Cerebellar cortex (tissue), 1 donor: ENCODE measurements at regions not wholly inside any gene's neighbourhood (a gene's known extent, or its start where the extent isn't known, plus 50 kb on each side); places are given as distances from the start of the nearest gene placed in this dataset.
"Not testable (repeated sequence)": the region's sequence is repeated elsewhere in the genome, so short reads cannot be mapped to it uniquely, and the experiment has no call there.

Source experiments
- DNase-seq: peaks from one replicate; pipeline ENCODE4 v3.0.0-alpha.2; 2015; ENCODE audit warnings: low spot score

DNA sequence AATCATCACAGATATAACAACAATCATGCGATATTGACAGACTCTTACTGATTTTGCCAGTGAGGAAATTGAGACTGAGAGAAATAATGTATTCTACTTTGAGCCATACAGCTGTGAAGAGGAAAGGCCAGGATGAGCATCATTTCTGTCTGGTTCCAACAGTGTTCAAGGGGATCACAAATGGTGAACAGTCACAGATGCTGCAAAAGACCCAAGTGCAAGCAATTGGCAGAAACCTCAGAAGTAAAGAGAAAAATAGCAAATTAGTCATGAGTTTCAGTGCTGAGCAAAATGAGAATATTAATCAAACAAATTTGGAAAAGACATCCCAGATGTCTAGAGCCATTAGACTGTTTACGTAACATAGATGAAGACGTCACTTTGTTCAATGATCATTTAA lies 114.1 kb downstream of the RAB38 start:
- DNase-seq: no peak

- DNase-seq: no peak
Observed at GRCh38 chr11:88059326-88059725, 115.9 kb downstream of the RAB38 start.

GRCh38 chr11:88051396-88051795 lies 123.8 kb downstream of the RAB38 start:
- no peak for DNase-seq

DNA sequence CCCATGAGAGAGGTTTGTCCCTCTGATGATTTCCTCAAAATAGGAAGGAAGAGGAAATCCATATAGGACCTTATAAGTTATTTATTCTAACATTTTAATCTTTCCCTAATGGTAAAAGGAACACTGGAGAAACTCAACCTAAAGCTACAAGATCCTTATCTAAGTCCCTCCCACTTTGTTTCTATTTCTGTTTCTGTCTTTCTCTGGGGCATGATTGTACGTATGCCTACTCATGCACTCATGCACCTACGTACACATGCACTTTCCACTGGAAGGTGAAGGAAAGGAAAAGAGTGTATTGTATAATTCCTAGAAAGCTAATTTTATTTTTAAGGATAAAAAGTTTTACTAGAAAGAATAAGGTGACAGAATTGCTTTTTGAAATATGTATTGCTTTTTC lies 125.0 kb downstream of the RAB38 start:
- no peak for DNase-seq

DNA sequence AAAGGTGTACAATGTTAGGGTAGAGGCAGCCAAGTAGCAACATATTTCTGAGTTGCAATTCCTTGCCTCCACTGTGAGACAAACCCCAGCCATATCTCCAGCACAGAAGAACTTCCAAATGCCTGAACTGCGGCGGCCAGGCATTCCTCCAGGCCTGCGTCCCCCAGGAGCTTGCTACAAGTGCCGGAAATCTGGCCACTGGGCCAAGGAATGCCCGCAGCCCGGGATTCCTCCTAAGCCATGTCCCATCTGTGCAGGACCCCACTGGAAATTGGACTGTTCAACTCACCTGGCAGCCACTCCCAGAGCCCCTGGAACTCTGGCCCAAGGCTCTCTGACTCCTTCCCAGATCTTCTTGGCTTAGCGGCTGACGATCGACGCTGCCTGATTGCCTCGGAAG lies 130.0 kb downstream of the RAB38 start:
- not testable (repeated sequence) for DNase-seq

DNA sequence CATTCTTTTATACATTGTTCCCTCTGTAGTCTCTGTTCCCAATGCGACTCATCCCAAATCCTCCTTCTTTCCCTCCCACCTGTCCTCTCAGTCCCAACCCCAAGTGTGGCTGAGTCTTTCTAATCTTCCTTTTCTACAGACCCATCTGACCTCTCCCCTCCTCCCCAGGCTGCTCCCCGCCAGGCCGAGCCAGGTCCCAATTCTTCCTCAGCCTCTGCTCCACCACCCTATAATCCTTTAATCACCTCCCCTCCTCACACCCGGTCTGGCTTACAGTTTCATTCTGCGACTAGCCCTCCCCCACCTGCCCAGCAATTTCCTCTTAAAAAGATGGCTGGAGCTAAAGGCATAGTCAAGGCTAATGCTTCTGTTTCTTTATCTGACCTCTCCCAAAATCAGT lies 130.6 kb downstream of the RAB38 start:
- DNase-seq: not testable (repeated sequence)

GRCh38 chr11:88043149-88043548 lies 132.1 kb downstream of the RAB38 start:
- no peak for DNase-seq

GRCh38 chr11:88042647-88043046 lies 132.6 kb downstream of the RAB38 start:
- no peak for DNase-seq

- peak; percentile 3 for DNase-seq
Observed at GRCh38 chr11:88042238-88042637, 133.0 kb downstream of the RAB38 start.

GRCh38 chr11:88041679-88042078 lies 133.6 kb downstream of the RAB38 start:
- no peak for DNase-seq

- no peak for DNase-seq
Observed at GRCh38 chr11:88040148-88040496, 135.1 kb downstream of the RAB38 start.

GRCh38 chr11:88039476-88040147 lies 135.6 kb downstream of the RAB38 start:
- no peak for DNase-seq

- DNase-seq: no peak
Observed at GRCh38 chr11:88038063-88038462, 137.2 kb downstream of the RAB38 start.

DNA sequence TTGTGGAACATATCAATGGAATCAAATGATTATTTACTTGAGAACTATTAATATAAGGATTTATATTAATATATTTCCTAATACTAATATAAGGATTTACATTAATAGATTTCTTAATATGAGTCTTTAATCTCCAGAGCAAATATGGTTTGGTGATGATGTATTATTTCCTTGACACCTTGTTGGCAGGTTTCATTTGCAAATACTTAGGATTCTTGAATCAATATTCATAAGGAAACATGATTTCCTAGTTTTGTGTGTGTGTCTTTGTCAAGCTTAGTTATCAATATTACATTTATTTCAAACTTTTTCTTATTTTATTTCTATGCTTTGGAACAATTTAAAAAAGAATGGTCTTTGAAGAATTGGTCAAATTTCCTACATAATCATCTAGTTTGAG lies 138.5 kb downstream of the RAB38 start:
- DNase-seq: no peak

- DNase-seq: no peak
Observed at GRCh38 chr11:88035271-88035670, 140.0 kb downstream of the RAB38 start.

DNA sequence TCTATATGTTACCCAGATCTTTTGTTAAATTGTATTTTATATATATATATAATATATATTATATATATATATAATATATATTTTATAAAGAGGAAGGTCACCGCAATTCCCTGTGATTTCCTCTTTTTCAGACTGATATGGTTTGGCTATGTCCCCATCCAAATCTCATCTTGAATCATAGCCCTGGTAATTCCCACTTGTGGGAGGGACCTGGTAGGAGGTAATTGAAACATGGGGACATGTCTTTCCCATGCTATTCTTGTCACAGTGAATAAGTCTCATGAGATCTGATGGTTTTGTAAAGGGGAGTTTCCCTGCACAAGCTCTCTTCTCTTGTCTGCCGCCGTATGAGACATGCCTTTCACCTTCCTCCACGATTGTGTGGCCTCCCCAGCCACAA lies 157.6 kb downstream of the RAB38 start:
- no peak for DNase-seq

DNA sequence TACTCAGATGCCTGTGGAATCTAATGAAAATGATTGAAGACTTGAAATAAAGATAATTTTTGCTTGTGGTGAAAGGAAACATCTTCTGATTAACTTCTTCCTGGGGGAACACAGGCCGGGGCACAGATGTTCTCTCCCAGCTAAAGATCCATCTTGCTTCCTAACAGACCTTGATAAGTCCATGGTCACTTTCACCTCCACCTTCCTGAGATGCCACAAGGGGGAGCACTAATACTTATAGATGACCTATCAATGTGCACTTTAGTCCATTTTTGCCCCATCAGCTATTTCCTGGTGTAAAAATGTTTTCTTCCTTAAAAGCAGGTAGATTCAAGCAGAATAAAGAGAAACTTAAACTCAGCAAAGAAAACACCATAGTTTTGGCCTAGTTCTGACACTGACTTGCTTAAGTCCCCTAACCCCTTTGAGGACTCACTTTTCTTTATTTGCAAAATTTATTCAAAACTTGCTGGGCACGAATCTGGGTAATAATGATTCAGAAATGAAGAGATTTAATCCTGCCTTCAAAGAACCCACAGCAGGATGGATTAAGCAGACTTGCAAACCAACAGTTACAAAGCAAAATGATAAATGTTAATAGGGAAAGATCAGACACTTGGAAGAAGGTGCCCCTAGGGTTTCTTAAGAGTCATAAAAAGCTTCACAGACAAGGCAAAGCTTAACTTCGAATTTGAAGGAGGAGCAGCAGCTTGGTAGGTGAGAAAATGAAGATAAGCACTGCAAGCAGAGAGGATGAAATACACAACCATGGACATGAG lies 158.7 kb downstream of the RAB38 start:
- DNase-seq: peak; percentile 47

GRCh38 chr11:88015170-88015569 lies 160.1 kb downstream of the RAB38 start:
- DNase-seq: no peak

GRCh38 chr11:88013508-88014065 lies 161.7 kb downstream of the RAB38 start:
- DNase-seq: no peak

DNA sequence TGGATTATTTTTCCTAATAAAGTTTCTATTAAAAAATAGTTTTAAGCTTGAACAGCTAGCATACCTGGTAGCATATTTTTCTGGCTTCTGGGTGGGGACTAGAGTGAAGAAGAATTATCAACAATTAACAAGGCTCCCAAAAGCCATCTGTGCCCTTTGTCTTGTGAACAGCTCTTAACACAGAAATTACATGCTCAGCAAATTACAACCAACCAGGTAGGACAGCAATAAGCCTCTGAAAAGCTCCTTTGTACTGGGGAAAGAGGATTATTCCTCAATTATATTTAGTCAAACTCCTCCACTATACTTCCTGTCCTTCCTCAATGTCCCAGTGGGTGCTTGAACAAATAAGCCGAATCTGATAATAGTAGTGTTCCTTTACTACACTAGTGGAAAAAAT lies 162.8 kb downstream of the RAB38 start:
- DNase-seq: no peak

- DNase-seq: no peak
Observed at GRCh38 chr11:87976009-87976408, 199.2 kb downstream of the RAB38 start.

DNA sequence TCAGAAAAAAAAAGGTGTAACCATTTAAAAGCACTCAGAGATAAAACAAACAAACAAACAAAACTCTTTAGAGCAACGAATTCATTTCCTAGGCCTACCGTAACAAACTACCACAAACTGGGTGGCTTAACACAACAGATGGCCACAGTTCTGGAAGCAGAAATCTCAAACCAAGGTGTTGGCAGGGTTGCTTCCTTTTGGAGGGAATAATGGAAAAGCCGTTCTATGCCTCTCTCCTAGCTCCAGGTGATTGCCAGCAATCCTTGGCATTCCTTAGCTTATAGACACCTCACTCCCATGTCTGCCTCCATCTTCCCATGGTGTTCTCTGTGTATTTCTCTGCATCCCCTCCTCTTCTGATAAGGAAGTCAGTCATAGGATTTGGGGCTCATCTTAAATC lies 200.4 kb downstream of the RAB38 start:
- DNase-seq: peak; percentile 25

- DNase-seq: no peak
Observed at GRCh38 chr11:87972133-87972532, 203.1 kb downstream of the RAB38 start.

DNA sequence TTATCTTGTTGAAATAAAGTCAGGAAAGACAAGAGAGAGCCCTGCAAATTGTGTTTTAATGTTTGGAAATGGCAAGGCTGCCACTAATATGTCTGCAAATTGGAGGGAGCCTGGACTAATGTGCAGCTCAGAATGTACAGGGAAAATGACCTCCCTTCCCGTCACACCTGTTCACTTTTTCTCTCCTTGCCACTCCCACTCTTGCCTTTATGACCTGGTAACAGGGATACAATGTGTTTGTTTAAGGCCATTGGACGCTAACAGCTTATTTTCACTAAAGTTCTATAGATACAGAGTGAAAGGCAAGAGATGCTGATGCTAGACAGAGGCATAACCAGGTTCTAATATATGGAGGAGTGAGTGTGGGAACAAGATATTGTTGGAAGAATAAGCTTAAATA lies 203.9 kb downstream of the RAB38 start:
- DNase-seq: no peak
